ENCODE measurements at regions not wholly inside any gene's neighbourhood (a gene's known extent, or its start where the extent isn't known, plus 50 kb on each side); places are given as distances from the start of the nearest gene placed in this dataset.

DNA sequence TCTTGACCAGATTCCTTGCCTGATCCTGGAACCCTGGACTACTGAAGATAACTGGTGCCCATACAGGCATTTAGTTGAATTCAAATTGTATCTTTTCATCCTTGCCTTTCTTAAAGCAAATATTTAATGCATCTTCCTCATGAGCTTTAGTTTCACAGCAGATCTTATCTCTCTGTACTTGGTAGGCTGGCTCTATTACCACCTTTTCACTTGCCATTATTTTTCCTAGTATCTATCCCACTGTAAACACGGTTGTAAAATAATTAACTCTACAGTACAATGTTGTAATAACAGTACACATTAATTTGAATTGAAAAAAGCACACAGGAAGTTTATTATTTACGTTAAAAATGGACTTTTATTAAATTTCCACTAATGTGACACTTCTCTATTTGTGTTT lies 1286.9 kb downstream of the GRIK2 start:
- DNase-seq = no peak

DNA sequence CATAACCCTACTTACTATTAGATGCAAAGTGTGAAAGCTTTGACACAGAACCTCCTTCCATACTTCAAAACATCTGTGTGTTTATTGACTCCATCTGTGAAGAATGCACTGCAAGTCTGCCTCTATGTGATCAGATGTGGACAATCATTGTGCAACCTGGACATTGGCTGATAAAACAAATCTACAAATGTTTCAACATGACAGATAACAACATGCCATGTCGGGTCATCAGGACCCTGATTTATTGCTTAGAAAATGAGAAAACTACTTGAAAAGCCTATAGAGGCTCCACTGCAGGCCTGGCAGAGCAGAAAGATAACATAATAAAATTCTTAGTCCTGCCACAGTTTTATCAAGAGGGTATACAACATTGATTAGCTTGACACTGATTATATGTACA lies 1286.4 kb downstream of the GRIK2 start:
- no peak for DNase-seq

DNA sequence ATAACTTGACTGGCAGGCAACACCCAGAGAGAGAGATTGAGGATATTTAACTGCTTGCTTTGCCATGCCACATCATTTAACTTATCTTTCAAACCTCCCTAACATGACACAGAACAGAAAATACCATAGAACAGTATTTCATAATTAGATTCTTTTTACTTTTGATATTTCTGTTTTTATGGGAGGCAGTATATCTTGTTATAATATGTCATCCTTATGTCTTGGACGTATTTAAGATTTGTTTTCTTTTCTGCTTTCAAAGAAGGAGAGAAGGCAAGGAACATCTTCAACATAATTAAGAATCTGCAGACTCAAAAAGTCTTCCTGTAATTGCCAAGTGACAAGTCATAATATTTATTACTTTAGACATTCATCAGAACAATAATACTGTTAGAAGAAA lies 1283.7 kb downstream of the GRIK2 start:
- DNase-seq = no peak

DNA sequence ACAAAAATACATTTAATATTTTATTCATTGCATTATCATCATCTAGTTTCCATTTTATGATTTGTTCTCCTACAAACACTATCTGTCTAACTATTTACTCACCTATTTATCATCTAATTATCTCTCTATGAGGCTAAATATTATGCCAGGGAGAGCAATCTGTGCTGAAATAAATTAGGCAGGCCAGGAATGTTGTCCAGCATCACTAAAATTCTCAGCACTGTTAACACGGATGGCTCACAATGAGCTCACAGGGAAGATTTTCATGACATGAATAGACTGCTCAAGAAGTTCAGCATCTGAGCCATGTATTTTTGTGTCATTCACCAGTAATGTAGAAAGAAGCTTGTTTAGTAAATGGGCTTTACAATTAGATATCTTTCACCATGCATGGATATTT lies 1277.2 kb downstream of the GRIK2 start:
- no peak for DNase-seq

DNA sequence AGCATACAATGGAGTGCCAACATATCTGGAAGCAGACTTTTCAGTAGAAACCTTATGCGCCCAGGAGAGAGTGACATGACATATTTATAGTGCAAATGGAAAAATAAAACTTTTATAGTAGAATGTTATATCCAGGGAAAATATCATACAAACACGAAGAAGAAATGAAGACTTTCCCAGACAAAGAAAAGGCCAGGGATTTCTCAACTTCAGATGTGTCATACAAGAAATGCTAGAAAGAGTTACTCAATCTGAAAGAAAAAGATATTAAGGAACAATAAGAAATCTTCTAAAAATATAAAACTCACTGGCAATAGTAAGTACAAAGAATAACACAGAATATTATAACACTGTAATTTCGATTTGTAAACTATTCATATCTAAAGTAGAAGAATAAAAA lies 1269.3 kb downstream of the GRIK2 start:
- DNase-seq = no peak

DNA sequence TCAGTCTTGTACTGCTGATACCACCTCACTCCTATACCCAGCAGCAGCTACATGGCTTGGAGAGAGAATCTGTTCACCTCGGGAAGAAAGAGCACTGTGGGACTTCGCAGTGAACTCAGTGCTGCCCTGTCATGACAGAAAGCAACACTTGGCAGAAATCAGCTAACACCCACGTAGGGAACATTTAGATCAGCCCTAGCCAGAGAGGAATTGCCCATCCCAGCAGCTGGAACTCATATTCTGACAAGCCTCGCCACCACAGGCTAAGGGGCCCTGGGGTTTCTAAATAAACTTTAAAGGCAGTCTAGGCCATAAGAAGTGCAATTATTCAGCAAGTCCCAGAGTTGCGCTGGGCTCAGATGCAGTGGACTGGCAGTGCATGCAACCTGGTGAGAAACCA lies 1266.8 kb downstream of the GRIK2 start:
- no peak for DNase-seq

DNA sequence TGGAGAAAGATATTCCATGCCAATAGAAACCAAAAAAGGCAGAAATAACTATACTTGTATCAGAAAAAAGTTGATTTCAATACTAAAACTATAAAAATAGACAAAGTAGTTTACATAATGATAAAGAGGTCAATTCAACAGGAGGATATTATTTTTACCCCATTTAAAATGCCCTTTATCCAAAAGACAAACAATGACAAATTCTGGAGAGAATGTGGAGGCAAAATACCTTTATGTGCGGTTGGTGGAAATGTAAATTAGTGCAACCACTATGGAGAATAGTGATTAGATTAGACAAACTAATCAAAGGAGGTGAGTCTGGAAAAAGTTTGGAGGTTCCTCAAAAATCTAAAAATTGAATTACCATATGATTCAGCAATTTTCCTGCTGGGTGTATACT lies 1262.3 kb downstream of the GRIK2 start:
- no peak for DNase-seq

DNA sequence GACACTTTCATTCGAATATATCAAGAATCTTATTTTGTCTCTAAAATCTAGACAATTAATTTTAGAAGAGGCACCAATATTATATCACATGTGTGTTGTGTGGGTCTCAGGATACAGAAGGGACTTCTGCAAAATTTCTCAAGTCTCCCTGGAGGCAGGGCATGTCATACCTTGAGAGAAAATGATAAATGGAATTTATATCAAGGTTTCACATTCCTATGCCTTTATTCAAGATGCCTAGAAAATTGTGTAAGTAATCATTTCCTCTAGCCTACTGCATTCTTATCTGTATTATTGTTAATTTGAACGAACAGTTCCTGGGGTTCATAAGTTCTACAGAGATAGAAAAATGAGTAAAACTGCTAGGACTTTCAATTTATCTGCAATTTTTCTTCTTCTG lies 1247.9 kb downstream of the GRIK2 start:
- no peak for DNase-seq

DNA sequence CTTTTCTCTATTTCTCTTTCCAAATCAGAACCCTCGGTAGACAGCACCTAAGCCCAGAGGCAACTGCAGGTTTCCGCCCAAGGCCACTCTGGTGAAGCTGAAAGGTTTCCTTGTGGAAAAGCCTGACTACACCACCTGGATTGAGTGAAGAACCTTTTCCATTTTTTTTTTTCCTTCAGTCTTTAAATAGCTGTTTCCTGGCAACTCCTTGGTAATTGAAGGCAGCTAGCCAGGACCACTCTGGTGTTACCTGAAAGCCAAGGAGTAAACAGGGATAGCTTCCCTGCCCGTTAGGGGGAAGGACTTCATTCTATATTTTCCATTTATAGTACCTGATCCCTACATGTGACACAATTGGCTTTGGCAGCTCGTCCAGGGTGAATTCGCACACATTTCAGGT lies 1238.4 kb downstream of the GRIK2 start:
- DNase-seq = no peak

DNA sequence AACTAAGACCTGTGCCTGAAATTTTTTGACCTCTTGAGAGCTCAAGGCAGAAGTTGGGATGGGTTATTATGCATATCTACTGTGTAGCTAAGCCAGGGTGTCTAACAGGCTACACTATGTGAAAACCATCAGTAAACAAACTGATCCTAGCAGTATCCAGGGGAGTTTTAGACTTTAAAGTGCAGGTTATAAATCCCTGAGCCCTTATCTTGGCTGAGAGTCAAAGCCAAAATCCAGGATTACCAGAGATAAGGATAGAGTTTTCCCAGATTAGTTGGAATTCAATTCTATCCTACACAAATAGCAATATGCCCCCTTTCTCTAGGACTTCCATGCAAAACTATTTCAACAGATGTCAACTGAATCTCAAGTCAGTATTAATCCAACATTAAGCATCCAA lies 1229.7 kb downstream of the GRIK2 start:
- DNase-seq = no peak

DNA sequence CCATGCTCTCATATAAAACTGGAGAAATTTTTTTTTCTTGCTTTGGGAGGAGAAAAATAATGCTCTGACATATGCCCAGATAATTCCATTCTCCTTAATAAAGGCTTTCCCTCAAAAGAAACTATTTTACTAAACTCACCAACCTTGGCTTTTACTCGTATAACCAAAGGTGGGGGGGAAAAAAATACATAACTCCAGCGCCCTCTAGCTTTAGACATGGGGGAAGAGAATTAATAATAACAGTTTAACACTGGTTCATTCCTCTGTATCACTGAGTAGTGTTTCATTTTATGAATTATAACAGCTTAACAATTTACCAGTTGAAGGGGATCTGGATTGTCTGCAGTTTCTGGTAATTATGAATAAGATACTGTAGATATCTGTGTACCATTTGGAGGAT lies 1226.1 kb downstream of the GRIK2 start:
- DNase-seq = no peak

DNA sequence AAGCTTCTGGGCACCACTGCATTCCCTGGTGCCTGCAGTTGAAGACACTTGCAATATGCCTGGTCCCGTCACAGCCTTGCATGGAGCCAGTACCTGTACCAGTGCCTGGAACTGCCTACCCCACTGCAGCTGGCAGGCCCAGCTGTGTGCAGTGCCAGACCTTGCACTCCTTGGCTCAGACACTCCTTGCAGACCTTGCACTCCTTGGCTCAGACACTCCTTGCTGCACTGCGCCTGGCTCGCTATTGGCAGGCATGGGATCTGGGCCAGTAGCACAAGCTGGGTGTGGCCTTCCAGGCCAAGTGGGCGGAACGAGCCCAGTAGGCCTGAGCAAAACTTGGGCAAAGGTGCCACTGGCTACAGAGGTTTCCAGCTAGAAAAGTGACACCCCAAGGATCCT lies 1189.1 kb downstream of the GRIK2 start:
- DNase-seq = no peak

DNA sequence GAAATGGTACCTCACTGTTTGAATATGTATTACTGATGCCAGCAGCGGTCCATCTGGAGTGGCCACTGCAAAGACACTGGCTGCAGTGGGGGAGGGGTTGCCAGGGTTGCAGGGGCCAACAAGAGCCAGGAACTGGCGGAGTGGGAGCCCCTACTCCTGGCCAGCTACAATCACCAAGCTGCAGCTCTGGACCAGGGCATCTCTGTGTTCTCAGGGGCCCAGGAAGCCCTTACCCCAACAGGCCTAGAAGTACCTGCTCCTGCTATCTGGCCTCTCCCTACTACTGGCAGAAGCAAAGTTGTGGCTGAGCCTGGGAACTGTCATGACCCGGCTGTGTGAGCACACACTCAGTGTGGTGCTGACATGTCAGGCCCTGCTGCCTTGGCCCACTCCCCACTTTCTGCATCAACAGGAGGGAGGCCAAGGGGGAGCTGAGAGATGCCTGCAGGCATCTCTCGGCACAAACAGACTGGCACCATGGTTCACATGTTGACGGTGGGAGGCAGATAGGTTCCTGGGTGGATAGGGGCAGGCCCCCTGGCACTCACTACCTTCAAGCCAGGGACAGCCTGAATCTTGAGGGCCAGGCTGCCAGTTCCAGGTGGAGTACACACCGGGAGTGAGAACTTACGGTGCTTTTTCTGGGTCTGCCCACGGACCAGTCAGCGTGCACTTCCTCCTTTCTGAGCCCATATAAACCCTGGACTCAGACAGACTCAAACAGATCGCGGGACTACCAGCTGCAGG lies 1188.0 kb downstream of the GRIK2 start:
- DNase-seq = peak in 1 of 56 donors; percentile 0

DNA sequence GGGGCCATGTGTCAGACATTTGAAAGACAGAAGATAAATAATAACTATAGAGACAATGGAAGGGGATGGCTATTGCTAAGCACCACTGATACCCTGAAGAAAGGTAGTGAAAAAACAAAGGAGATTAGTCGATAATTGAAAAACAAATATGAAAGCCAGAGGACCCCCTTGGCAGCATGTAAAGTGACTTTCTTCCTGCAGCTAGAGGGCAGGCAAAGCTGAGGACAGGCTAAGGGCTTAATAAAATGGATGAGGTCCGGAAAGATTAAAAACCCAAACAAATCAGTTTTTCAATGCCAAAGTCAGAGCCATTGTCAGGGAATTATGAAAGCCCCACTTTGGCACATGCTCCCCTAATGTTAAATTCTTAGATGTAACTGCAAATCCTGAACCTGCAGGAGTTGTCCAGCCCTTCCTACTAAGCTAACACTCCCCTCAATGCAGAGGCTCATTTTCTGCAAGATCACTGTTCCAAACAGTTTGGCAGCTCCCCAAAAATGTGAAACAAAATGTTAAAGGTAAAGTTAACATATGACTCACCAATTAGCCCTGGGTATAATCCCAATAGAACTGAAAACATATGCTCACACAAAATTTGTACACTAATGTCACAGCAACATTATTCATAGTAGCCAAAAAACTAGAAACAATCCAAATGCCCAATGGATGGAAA lies 1177.9 kb downstream of the GRIK2 start:
- DNase-seq = no peak

DNA sequence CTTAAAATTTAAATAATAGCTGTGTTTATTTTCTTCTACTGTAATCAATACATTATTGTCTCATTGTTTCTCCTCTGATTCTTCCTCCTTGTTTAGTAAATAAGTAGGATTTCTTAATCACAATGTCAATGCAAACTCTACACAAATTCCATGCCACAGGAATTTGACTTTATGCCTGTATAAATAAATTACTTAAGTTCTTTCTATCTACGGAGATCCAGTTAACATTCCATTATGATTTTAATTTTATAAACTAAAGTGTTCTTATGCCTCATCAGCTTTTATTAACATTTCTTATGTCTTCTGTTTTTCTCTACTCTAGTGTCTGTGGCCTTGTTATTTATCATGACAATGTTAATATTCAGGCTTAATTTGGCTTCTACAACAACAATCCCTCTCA lies 1169.2 kb downstream of the GRIK2 start:
- no peak for DNase-seq

DNA sequence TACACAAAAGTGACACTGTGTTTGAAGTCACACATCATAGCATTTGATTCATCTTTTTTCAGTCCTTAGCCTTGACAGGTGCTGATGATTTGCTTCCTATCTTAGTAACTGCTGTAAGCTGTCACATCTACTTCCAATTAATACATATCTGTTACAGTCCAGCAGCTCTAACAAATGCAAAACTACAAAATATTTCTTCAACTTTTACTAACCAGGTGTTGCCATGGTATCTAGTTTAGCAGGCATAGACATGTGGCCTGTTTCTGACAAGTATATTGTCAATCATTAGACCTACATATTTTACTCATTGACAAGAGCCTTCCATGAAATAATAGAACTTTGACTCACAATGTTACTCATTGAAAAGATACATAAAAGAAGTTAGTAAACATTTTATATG lies 1159.7 kb downstream of the GRIK2 start:
- no peak for DNase-seq

DNA sequence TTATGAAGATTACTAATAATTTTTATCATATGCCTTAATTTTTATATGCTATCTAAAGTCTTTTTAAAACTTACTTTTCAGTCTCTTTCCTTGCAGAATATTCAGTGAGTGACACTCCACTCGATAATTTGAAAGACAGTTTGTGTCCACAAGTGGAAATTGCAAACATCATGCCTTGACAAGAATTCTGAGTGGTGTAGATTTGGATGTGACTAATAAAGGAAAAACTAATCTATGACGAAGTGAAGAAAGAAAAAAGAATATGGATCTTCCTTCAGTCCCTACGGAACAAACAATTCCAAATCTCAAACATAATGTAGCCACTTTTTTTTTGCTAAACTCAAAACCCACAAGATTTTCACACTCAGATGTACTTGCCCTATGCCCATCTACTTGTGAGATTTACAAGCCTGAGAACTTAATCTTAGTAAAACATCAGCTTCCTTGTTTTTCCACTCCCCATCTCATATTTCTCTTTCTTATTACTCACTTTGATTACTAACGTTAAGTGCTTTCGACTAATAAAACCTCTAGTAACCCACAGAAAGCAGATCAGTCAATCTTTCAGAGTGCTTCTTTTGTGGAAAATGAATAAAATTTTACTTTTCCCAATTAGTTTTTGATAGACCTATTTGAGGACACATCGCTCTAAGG lies 1155.8 kb downstream of the GRIK2 start:
- no peak for DNase-seq

DNA sequence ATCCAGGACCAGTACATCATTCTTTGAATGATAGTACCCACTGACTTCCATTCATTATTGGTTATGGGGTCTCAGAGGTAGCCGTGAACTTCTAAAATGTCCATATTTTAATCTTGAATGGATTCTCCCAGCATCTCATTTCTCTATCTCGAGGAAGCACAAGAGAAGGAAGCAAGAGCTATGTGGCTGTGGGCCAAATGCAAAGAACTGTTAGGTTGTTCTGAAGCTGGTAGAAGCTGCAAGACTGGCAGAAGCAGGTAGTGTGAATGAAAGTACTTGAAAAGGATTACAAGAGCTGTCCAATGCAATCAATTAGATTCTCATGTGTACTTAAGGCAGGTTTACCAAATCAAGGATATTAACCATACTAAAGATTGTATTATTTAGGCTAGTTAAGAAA lies 1131.8 kb downstream of the GRIK2 start:
- no peak for DNase-seq

DNA sequence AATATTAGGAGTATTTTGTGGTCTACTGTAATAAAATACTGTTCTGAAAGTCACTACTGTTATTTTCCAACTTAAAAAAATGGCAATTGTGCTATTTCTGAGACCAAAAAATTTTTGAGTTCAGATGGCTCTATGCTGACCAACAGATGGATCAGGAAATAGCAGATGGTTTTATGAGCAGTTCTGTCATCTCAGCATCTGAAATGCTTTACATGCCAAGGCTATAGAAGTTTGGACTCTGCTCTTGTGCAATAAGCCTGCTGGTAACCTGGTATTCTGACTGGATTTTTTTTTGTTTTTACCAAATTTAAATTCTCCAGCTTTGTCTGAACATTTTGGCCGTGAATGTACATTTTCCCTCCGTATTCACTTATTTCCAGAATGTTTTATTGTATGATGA lies 1127.5 kb downstream of the GRIK2 start:
- no peak for DNase-seq

DNA sequence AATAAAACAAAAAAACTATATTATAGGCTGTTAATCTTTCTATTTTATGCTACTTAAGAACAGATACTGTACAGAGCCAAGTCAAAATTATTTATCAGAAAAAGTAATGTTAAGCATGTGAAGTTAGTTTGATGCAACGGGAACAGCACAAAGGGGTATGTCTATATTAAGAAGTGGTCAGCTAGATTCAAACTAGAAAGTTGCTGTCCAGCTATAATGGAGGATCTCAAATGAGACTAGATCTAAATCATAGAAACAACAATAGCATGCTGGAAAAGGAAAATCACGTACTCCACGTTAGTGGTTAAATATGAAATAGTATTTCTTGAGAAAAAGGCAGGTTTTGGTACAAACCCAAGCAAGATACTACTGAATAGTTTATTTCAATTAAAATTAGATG lies 1124.0 kb downstream of the GRIK2 start:
- no peak for DNase-seq

DNA sequence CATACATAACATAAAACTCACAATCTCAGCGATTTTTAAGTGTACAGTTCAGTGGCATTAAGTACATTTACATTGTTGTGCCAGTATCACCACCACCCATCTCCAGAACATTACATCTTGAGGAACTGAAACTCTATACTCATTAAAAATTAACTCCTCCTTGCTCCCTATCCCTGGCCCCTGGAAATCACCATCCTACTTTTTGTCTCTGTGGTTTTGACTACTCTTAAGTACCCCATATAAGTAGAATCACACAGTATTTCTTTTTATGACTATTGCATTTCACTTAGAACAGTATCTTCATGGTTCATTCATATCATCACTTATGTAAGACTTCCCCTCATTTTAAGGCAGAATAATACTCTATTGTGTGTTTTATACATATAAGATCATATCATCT lies 1108.1 kb downstream of the GRIK2 start:
- DNase-seq = no peak

DNA sequence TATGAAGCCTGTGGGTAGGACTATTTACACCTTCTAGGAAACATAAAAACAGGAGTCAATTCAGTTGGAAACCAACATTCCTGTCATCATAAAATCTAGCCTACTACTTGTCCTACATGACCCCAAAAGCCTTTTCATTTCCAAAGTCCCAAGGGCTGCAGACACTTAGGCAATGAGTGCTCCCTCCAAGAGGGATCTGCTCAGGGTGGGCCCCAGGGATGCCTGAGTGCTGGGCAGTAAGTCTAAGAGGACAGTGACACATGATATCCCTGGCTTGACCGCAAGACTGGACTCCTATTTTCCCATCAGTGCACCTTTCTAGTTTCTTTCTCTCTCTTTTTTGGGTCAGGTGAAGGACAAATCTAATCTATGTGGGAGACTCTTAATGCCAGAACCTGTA lies 1101.3 kb downstream of the GRIK2 start:
- no peak for DNase-seq

DNA sequence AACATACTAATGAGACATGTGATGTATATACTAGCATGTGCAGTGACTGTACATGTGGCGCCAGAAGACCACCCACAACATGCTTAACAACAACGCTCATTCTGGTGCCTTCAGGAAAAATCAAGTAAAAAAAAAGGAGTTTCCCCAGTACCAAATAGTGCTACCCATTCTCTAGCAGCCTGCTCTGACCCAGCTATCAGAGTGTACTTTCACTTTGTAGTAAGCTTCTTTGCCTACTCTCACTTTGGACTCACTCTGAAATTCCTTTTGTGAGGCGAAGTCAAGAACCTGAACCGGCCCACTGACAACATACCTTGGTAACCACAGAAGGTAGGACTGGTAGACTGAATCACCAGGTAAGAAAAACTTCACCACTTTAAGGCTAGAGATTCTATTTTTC lies 1100.0 kb downstream of the GRIK2 start:
- DNase-seq = no peak
